ENCODE measurements at regions not wholly inside any gene's neighbourhood (a gene's known extent, or its start where the extent isn't known, plus 50 kb on each side); places are given as distances from the start of the nearest gene placed in this dataset.

- TF ChIP-seq POLR2A (IDR thresholded peaks at IDR 0.05; ENCODE audit: low read depth, low read length) = no peak
- TF ChIP-seq POLR2AphosphoS5 (IDR thresholded peaks at IDR 0.05; ENCODE audit: low read depth, low read length) = no peak
- TF ChIP-seq TAF1 (IDR thresholded peaks at IDR 0.05; ENCODE audit: low read depth, low read length) = no peak
- TF ChIP-seq SPI1 (IDR thresholded peaks at IDR 0.05; ENCODE audit: low read depth, low read length) = no peak
- TF ChIP-seq PAX5 (IDR thresholded peaks at IDR 0.05; ENCODE audit: insufficient read depth, low read length, severe bottlenecking) = no peak
- no peak for TF ChIP-seq POU2F2 (IDR thresholded peaks at IDR 0.05; ENCODE audit: low read depth, low read length)
Observed at GRCh38 chr15:69945729-69946128, 152.0 kb downstream of the TLE3 start.
